GM12878 (cell line): ENCODE measurements at regions not wholly inside any gene's neighbourhood (a gene's known extent, or its start where the extent isn't known, plus 50 kb on each side); places are given as distances from the start of the nearest gene placed in this dataset.

Experiments used
- ATAC-seq: fragments of 200-7000 bp; cut with Tn5 transposase; 3 replicates; pipeline ENCODE4 v1.9.1; 2020; ENCODE audit warnings: mild to moderate bottlenecking, moderate library complexity
- BruUV-seq: library from RNA; stranded (reverse); fragments of 400-500 nt; replicated peaks from 2 replicates; lab custom pipeline; 2021; lab: Mats Ljungman, UMichigan
- CTCF ChIA-PET: fragments of 300-600 bp; sonication (Branson Sonifier 250); formaldehyde crosslinking; extraction: SDS; loops from one replicate; lab custom pipeline; 2021; ENCODE audit warnings: inconsistent platforms; lab: Yijun Ruan, JAX
- POLR2A ChIA-PET: fragments of 350-600 bp; formaldehyde crosslinking; extraction: SDS; loops from one replicate; lab custom pipeline; 2021; ENCODE audit warnings: inconsistent platforms; lab: Charles Lee
- RAD21 ChIA-PET: fragments of 300-600 bp; sonication (Branson Sonifier 250); formaldehyde crosslinking; loops from one replicate; lab custom pipeline; 2023; ENCODE audit warnings: antibody characterized with exemption; ENCODE audit not compliant: unreplicated experiment; lab: Charles Lee
- SMC1A ChIA-PET: fragments of 300-600 bp; sonication (Branson Sonifier 250); formaldehyde crosslinking; loops from one replicate; lab custom pipeline; 2023; ENCODE audit not compliant: unreplicated experiment, uncharacterized antibody; lab: Charles Lee
- DNase-seq: peaks from one replicate; pipeline ENCODE4 v3.0.0-alpha.2; 2011; ENCODE audit warnings: low read depth, low spot score
- FAIRE-seq: peaks from 3 replicates; lab custom pipeline; 2011; peaks lifted over from hg19 to GRCh38; lab: Jason Lieb, UNC
- H2AFZ ChIP-seq: 2 replicates; pipeline ENCODE4 v1.6.0; 2011; ENCODE audit warnings: low read depth, low read length, control low read depth; ENCODE audit not compliant: control insufficient read depth
- H3K27ac ChIP-seq: 2 replicates; pipeline ENCODE4 v1.5.1; 2011; ENCODE audit warnings: control low read depth; ENCODE audit not compliant: control insufficient read depth, insufficient read depth
- H3K27me3 ChIP-seq, 2 experiments: replicated peaks in 1 of 2; 2 replicates each; pipeline versions ENCODE4 v1.6.0 to v1.6.1; 2011; ENCODE audit warnings: low read length in 1 of 2; ENCODE audit not compliant: control insufficient read depth in 2 of 2, insufficient read depth in 2 of 2
- H3K36me3 ChIP-seq, 2 experiments: 2 replicates each; pipeline ENCODE4 v1.5.1; 2011; ENCODE audit warnings: low read length in 1 of 2; ENCODE audit not compliant: control insufficient read depth in 2 of 2, insufficient read depth in 2 of 2
- H3K4me1 ChIP-seq: 2 replicates; pipeline ENCODE4 v1.6.1; 2011; ENCODE audit warnings: mild to moderate bottlenecking, low read length, moderate library complexity, mixed read lengths; ENCODE audit not compliant: control insufficient read depth, insufficient read depth
- H3K4me2 ChIP-seq: 2 replicates; pipeline ENCODE4 v1.6.0; 2011; ENCODE audit warnings: control low read depth; ENCODE audit not compliant: control insufficient read depth, insufficient read depth
- H3K4me3 ChIP-seq: fragments of 200-600 bp; sonication (generic); 2 replicates; pipeline ENCODE4 v1.5.1; 2016
- H3K79me2 ChIP-seq: 2 replicates; pipeline ENCODE4 v1.6.0; 2011; ENCODE audit warnings: low read length; ENCODE audit not compliant: control insufficient read depth, insufficient read depth
- H3K9ac ChIP-seq: 2 replicates; pipeline ENCODE4 v1.8.0; 2011; ENCODE audit warnings: low read length, control low read depth, mixed read lengths; ENCODE audit not compliant: control insufficient read depth, insufficient read depth
- H3K9me3 ChIP-seq: replicated peaks from 3 replicates; pipeline ENCODE4 v1.5.1; 2011; ENCODE audit warnings: mild to moderate bottlenecking, low read length; ENCODE audit not compliant: control insufficient read depth, insufficient read depth
- H4K20me1 ChIP-seq: 2 replicates; pipeline ENCODE4 v1.6.0; 2011; ENCODE audit not compliant: control insufficient read depth, insufficient read depth
- CBFB ChIP-seq: IDR thresholded peaks from 2 replicates; pipeline ENCODE4 v1.6.1; 2016; ENCODE audit warnings: antibody characterized with exemption, low read depth
- NFIC ChIP-seq: IDR thresholded peaks from 2 replicates; pipeline ENCODE4 v1.6.1; 2012; ENCODE audit warnings: low read depth, mild to moderate bottlenecking, inconsistent platforms, low read length, moderate library complexity
- NKRF ChIP-seq: fragments of 450-650 bp; conservative IDR thresholded peaks from 2 replicates; pipeline ENCODE4 v1.6.1; 2017; ENCODE audit warnings: mild to moderate bottlenecking, moderate library complexity
- NR2F1 ChIP-seq: fragments of 450-650 bp; conservative IDR thresholded peaks from 2 replicates; pipeline ENCODE4 v1.6.1; 2017; ENCODE audit warnings: mild to moderate bottlenecking
- RBBP5 ChIP-seq: fragments of 200-600 bp; sonication (generic); conservative IDR thresholded peaks from 2 replicates; pipeline ENCODE4 v1.6.1; 2016
- RUNX3 ChIP-seq: IDR thresholded peaks from 2 replicates; pipeline ENCODE4 v1.6.1; 2012; ENCODE audit warnings: low read length, inconsistent platforms
- TBL1XR1 ChIP-seq: IDR thresholded peaks from 2 replicates; pipeline ENCODE4 v1.6.1; 2012; ENCODE audit warnings: low read depth, low read length, improper control_type of control experiment
- ZBTB33 ChIP-seq: fragments of 450-650 bp; IDR thresholded peaks from 2 replicates; pipeline ENCODE4 v1.6.1; 2017; ENCODE audit warnings: mild to moderate bottlenecking
- ZNF207 ChIP-seq: fragments of 450-650 bp; IDR thresholded peaks from 2 replicates; pipeline ENCODE4 v1.6.1; 2014; ENCODE audit warnings: antibody characterized with exemption, mild to moderate bottlenecking, borderline replicate concordance
- ZZZ3 ChIP-seq: IDR thresholded peaks from 2 replicates; pipeline ENCODE4 v1.6.1; 2011; ENCODE audit warnings: low read depth; ENCODE audit not compliant: control insufficient read depth, insufficient read length
- WGBS: methylation state at CpG from one replicate; pipeline ENCODE4 v1.1.6; 2016; ENCODE audit warnings: low lambda C conversion rate; ENCODE audit not compliant: insufficient replicate concordance, insufficient coverage; ENCODE audit errors: missing lambda C conversion rate; 5-methylcytosine and 5-hydroxymethylcytosine counted together
- in situ Hi-C: fragments of 300-500 bp; cut with MboI; formaldehyde crosslinking; loops from 9 replicates; pipeline ENCODE4 v1.14.3; 2018; ENCODE audit warnings: mixed read lengths
- intact Hi-C: fragments of 100-400 bp; cut with micrococcal nuclease; formaldehyde crosslinking; loops from one replicate; pipeline ENCODE4 v1.14.2; 2022; ENCODE audit not compliant: unreplicated experiment

- H3K4me3 ChIP-seq, result no peak overlapping the region
- POLR2A ChIA-PET, result no interaction called here
- H3K9me3 ChIP-seq, result no peaks in the 10 kb centered on the region
- FAIRE-seq (no peak), DNase-seq (no peak), ATAC-seq (no peak)
- no TSS peak for BruUV-seq
- H3K27ac ChIP-seq, result no peak overlapping the region
- peaks cover 12% of the 10 kb centered on the region for H3K4me1 ChIP-seq
- WGBS, result 74% methylated on average over 7 of the region's 7 CpGs
- H3K9ac ChIP-seq, result no peak overlapping the region
- SMC1A ChIA-PET, result no interaction called here
- no peak overlapping the region for H3K4me2 ChIP-seq
- H2AFZ ChIP-seq, result no peak overlapping the region
- TF ChIP-seq ZNF207 (no peak), NKRF (no peak), ZBTB33 (no peak), RBBP5 (no peak), RUNX3 (no peak), ZZZ3 (no peak), NR2F1 (no peak), NFIC (no peak), TBL1XR1 (no peak), CBFB (no peak)
- H3K27me3 ChIP-seq, result no peaks in the 10 kb centered on the region
- H3K36me3 ChIP-seq, result no peaks in the 10 kb centered on the region; a peak in 1 of 4 replicates
- CTCF ChIA-PET, result no interaction called here
- RAD21 ChIA-PET, result no interaction called here
- in situ Hi-C loops, result no loop called here
- no peaks in the 10 kb centered on the region for H4K20me1 ChIP-seq
- H3K79me2 ChIP-seq, result no peaks in the 10 kb centered on the region
- intact Hi-C loops, result no loop called here
Measured at GRCh38 chr11:33618956-33619355, 81.7 kb downstream of the C11orf91 start.
